Gastroesophageal sphincter (tissue), 3 donors: ENCODE measurements at regions not wholly inside any gene's neighbourhood (a gene's known extent, or its start where the extent isn't known, plus 50 kb on each side); places are given as distances from the start of the nearest gene placed in this dataset.

Source experiments
- EP300 ChIP-seq: sonication (generic); formaldehyde crosslinking; IDR thresholded peaks from one replicate; pipeline ENCODE4 v1.6.1; 2017; ENCODE audit warnings: antibody characterized with exemption, mild to moderate bottlenecking
- TF ChIP-seq, protein P1 (sequence below), 4 experiments: fragments of 200-600 bp in 2 of 4; fragments of 450-650 bp in 2 of 4; sonication (generic) in 1 of 4; IDR thresholded peaks; one replicate each; pipeline ENCODE4 v1.5.1; 2017 to 2019; ENCODE audit warnings: antibody characterized with exemption in 4 of 4, mild to moderate bottlenecking in 2 of 4, moderate library complexity in 2 of 4

DNA sequence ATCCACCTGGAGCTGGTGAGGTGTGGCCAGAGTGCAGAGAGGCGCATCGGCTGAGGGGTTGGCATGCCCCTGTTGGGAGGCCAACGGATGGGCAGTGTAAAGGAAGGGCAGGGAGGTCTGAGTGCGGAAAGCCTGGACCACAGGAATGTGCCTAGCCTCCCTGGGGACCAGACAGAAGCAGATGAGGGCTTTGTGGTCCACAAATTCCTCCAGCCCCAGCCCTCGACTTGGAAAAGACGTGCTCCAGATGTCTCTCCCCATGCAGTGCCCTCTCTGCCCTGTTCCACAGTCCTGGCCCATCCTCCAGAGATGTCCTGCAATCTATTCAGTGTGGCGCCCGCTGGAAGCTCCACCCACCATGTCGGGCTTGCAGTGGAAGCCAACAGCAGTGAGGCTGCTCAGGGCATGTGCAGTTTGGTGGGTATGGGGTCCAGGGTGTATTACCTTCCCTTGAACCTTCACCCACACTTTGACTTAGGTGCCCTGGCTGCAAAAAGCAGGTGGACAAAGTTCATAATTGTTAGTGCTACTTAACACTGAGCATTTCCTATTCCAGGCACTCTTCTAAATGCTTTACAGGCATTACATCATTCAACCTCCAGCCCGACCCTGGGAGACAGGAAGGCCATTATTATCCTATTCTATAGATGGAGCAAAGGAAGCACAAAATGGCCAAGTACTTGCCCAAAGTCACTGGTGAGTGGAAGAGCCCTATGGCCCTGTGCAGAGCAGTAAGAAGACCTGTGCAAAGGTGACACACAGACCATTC lies 120.2 kb upstream of the SLC25A48 start:
- TF ChIP-seq, protein P1, sequence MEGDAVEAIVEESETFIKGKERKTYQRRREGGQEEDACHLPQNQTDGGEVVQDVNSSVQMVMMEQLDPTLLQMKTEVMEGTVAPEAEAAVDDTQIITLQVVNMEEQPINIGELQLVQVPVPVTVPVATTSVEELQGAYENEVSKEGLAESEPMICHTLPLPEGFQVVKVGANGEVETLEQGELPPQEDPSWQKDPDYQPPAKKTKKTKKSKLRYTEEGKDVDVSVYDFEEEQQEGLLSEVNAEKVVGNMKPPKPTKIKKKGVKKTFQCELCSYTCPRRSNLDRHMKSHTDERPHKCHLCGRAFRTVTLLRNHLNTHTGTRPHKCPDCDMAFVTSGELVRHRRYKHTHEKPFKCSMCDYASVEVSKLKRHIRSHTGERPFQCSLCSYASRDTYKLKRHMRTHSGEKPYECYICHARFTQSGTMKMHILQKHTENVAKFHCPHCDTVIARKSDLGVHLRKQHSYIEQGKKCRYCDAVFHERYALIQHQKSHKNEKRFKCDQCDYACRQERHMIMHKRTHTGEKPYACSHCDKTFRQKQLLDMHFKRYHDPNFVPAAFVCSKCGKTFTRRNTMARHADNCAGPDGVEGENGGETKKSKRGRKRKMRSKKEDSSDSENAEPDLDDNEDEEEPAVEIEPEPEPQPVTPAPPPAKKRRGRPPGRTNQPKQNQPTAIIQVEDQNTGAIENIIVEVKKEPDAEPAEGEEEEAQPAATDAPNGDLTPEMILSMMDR (IDR thresholded peaks at IDR 0.05): no peak
- no peak for TF ChIP-seq EP300
